Posterior vena cava (tissue), 2 donors: ENCODE measurements at regions not wholly inside any gene's neighbourhood (a gene's known extent, or its start where the extent isn't known, plus 50 kb on each side); places are given as distances from the start of the nearest gene placed in this dataset.
"Not testable (repeated sequence)": the region's sequence is repeated elsewhere in the genome, so short reads cannot be mapped to it uniquely, and the experiment has no call there.

Source experiments
- DNase-seq: peaks from one replicate; pipeline ENCODE4 v3.0.0-alpha.2; 2020; ENCODE audit warnings: low spot score
- intact Hi-C, 2 donors: fragments of 100-400 bp; cut with DNase I; formaldehyde crosslinking; loops; one replicate each; pipeline versions ENCODE4 v1.14.1 to v1.14.2; 2022 to 2023
- donor health status: DM: yes; HTN: yes; CAD: no.
- donor health status: DM: yes; HTN: yes; CAD: no.

- no peak for DNase-seq
- intact Hi-C loops = no loop called here
Observed at GRCh38 chr10:106025208-106025811, 1139.2 kb downstream of the SORCS1 start.

GRCh38 chr10:106023329-106023728, 1141.2 kb downstream of the SORCS1 start:
- intact Hi-C loops = no loop called here
- no peak for DNase-seq

- intact Hi-C loops, DNase-seq: not testable (repeated sequence)
Observed at GRCh38 chr10:106019559-106019958, 1144.9 kb downstream of the SORCS1 start.

- intact Hi-C loops, DNase-seq: not testable (repeated sequence)
Observed at GRCh38 chr10:106015369-106016199, 1148.9 kb downstream of the SORCS1 start.

GRCh38 chr10:106011250-106011649, 1153.3 kb downstream of the SORCS1 start:
- no peak for DNase-seq
- intact Hi-C loops = no loop called here

- intact Hi-C loops = no loop called here
Observed at GRCh38 chr10:106000721-106001120, 1163.8 kb downstream of the SORCS1 start.

GRCh38 chr10:105993609-105994008, 1170.9 kb downstream of the SORCS1 start:
- intact Hi-C loops = no loop called here

More at GRCh38 chr10:106000721-106001120, 1163.8 kb downstream of the SORCS1 start:
- DNase-seq = no peak

GRCh38 chr10:105992928-105993327, 1171.6 kb downstream of the SORCS1 start:
- intact Hi-C loops = no loop called here

More at GRCh38 chr10:105993609-105994008, 1170.9 kb downstream of the SORCS1 start:
- no peak for DNase-seq

GRCh38 chr10:105990529-105990928, 1174.0 kb downstream of the SORCS1 start:
- intact Hi-C loops = no loop called here

More at GRCh38 chr10:105992928-105993327, 1171.6 kb downstream of the SORCS1 start:
- no peak for DNase-seq

GRCh38 chr10:105989995-105990394, 1174.5 kb downstream of the SORCS1 start:
- intact Hi-C loops = no loop called here
- DNase-seq = no peak

More at GRCh38 chr10:105990529-105990928, 1174.0 kb downstream of the SORCS1 start:
- DNase-seq = no peak

- DNase-seq = no peak
Observed at GRCh38 chr10:105988848-105989247, 1175.7 kb downstream of the SORCS1 start.

GRCh38 chr10:105986912-105987635, 1177.4 kb downstream of the SORCS1 start:
- intact Hi-C loops = no loop called here

More at GRCh38 chr10:105988848-105989247, 1175.7 kb downstream of the SORCS1 start:
- intact Hi-C loops = no loop called here

GRCh38 chr10:105986486-105986885, 1178.0 kb downstream of the SORCS1 start:
- DNase-seq = no peak
- intact Hi-C loops = no loop called here

More at GRCh38 chr10:105986912-105987635, 1177.4 kb downstream of the SORCS1 start:
- DNase-seq = no peak

GRCh38 chr10:105982735-105983134, 1181.8 kb downstream of the SORCS1 start:
- intact Hi-C loops = loop anchor here in 1 of 2 donors (5.0 kb wide), 1 partner anchor 210 kb away; no protein-coding TSS in a partner anchor
- DNase-seq = no peak

- intact Hi-C loops = loop anchor here in 1 of 2 donors (5.0 kb wide), 1 partner anchor 211 kb away; no protein-coding TSS in a partner anchor
- no peak for DNase-seq
Observed at GRCh38 chr10:105981679-105982078, 1182.8 kb downstream of the SORCS1 start.

GRCh38 chr10:105974803-105975456, 1189.6 kb downstream of the SORCS1 start:
- intact Hi-C loops = no loop called here
- no peak for DNase-seq

GRCh38 chr10:105973902-105974301, 1190.6 kb downstream of the SORCS1 start:
- intact Hi-C loops = no loop called here
- DNase-seq = no peak

GRCh38 chr10:105973360-105973759, 1191.1 kb downstream of the SORCS1 start:
- no peak for DNase-seq
- intact Hi-C loops = no loop called here

GRCh38 chr10:105971460-105971859, 1193.0 kb downstream of the SORCS1 start:
- intact Hi-C loops = no loop called here
- DNase-seq = no peak
